Natural killer cell (primary cell): ENCODE measurements at regions not wholly inside any gene's neighbourhood (a gene's known extent, or its start where the extent isn't known, plus 50 kb on each side); places are given as distances from the start of the nearest gene placed in this dataset.
"Not testable (repeated sequence)": the region's sequence is repeated elsewhere in the genome, so short reads cannot be mapped to it uniquely, and the experiment has no call there.

ENCODE experiments used
- ATAC-seq, 3 donors: fragments of 150-1000 bp in 2 of 3; fragments of 200-7000 bp in 1 of 3; cut with Tn5 transposase; 1 replicate in 1 of 3; 2 replicates in 2 of 3; pipeline ENCODE4 v1.10.0; 2021; ENCODE audit warnings: mild to moderate bottlenecking in 2 of 3, moderate library complexity in 2 of 3
- DNase-seq, 2 donors: peaks; one replicate each; pipeline versions ENCODE4 v3.0.0 to v3.0.0-alpha.2; 2013 to 2021; ENCODE audit warnings: mixed read lengths in 1 of 2
- H3K27ac ChIP-seq: one replicate; pipeline ENCODE4 v1.5.1; 2013; ENCODE audit warnings: mild to moderate bottlenecking, low read length
- H3K27me3 ChIP-seq: one replicate; pipeline ENCODE4 v1.6.1; 2013; ENCODE audit warnings: low read length; ENCODE audit not compliant: control insufficient read depth, insufficient read depth
- H3K36me3 ChIP-seq: one replicate; pipeline ENCODE4 v1.6.1; 2013; ENCODE audit warnings: low read length; ENCODE audit not compliant: control insufficient read depth, insufficient read depth
- H3K4me1 ChIP-seq: one replicate; pipeline ENCODE4 v1.6.1; 2013; ENCODE audit warnings: low read length; ENCODE audit not compliant: control insufficient read depth, insufficient read depth
- H3K4me3 ChIP-seq: one replicate; pipeline ENCODE4 v1.5.1; 2013; ENCODE audit warnings: low read length
- H3K9me3 ChIP-seq: one replicate; pipeline ENCODE4 v1.6.1; 2013; ENCODE audit warnings: low read length; ENCODE audit not compliant: control insufficient read depth, insufficient read depth
- H3K27ac Mint-ChIP-seq, 2 donors: one replicate each; pipeline ENCODE4 v1.8.0; 2022; ENCODE audit warnings: mild to moderate bottlenecking in 2 of 2, mixed read lengths in 2 of 2, moderate library complexity in 1 of 2
- H3K27me3 Mint-ChIP-seq, 2 donors: one replicate each; pipeline ENCODE4 v1.8.0; 2022; ENCODE audit warnings: low read depth in 2 of 2, mixed read lengths in 2 of 2
- H3K36me3 Mint-ChIP-seq: one replicate; pipeline ENCODE4 v1.8.0; 2022; ENCODE audit warnings: mixed read lengths
- H3K4me1 Mint-ChIP-seq, 2 donors: one replicate each; pipeline ENCODE4 v1.8.0; 2022; ENCODE audit warnings: mixed read lengths in 2 of 2
- H3K4me3 Mint-ChIP-seq: one replicate; pipeline ENCODE4 v1.8.0; 2022; ENCODE audit warnings: mild to moderate bottlenecking, moderate library complexity, mixed read lengths
- H3K9me3 Mint-ChIP-seq, 2 donors: one replicate each; pipeline ENCODE4 v1.8.0; 2022; ENCODE audit warnings: mixed read lengths in 2 of 2
- CTCF ChIP-seq: fragments of 200-600 bp; IDR thresholded peaks from one replicate; pipeline ENCODE4 v1.8.0; 2022; ENCODE audit warnings: antibody characterized with exemption
- WGBS: methylation state at CpG from one replicate; pipeline ENCODE4 v1.1.7; 2013; ENCODE audit warnings: missing lambda C conversion rate; ENCODE audit not compliant: insufficient coverage; 5-methylcytosine and 5-hydroxymethylcytosine counted together
- intact Hi-C: fragments of 100-400 bp; cut with micrococcal nuclease; formaldehyde crosslinking; loops from one replicate; pipeline ENCODE4 v1.14.2; 2022

GRCh38 chr9:65406625-65407024, 121.6 kb upstream of the FOXD4L5 start:
- not testable (repeated sequence) for H3K27me3 ChIP-seq, H3K27me3 Mint-ChIP-seq

GRCh38 chr9:65405766-65406165, 120.8 kb upstream of the FOXD4L5 start:
- H3K27ac Mint-ChIP-seq, ATAC-seq, H3K27me3 Mint-ChIP-seq, DNase-seq, H3K27ac ChIP-seq, H3K4me3 Mint-ChIP-seq, H3K4me3 ChIP-seq, H3K36me3 ChIP-seq, H3K36me3 Mint-ChIP-seq, H3K4me1 Mint-ChIP-seq, intact Hi-C loops, H3K27me3 ChIP-seq, H3K4me1 ChIP-seq: not testable (repeated sequence)
- peaks cover 12 to 18% of the 10 kb centered on the region in 2 donors for H3K9me3 Mint-ChIP-seq
- 80% methylated on average over 11 of the region's 11 CpGs for WGBS
- H3K9me3 ChIP-seq = peaks cover 50% of the 10 kb centered on the region

More at GRCh38 chr9:65406625-65407024, 121.6 kb upstream of the FOXD4L5 start:
- H3K36me3 Mint-ChIP-seq, H3K27ac ChIP-seq, H3K4me3 ChIP-seq, H3K4me1 Mint-ChIP-seq, DNase-seq, H3K4me1 ChIP-seq, intact Hi-C loops, H3K4me3 Mint-ChIP-seq, ATAC-seq, H3K36me3 ChIP-seq, H3K27ac Mint-ChIP-seq: not testable (repeated sequence)
- H3K9me3 Mint-ChIP-seq = peaks cover 12 to 18% of the 10 kb centered on the region in 2 donors
- peaks cover 50% of the 10 kb centered on the region for H3K9me3 ChIP-seq
- WGBS = 95% methylated on average over 7 of the region's 10 CpGs

- DNase-seq (no peak), ATAC-seq (no peak)
- no peak for TF ChIP-seq CTCF
- Histone ChIP-seq H3K9me3 (peaks cover 46% of the 10 kb centered on the region), H3K4me3 (no peak overlapping the region), H3K4me1 (no peaks in the 10 kb centered on the region), H3K27me3 (no peaks in the 10 kb centered on the region), H3K36me3 (no peaks in the 10 kb centered on the region), H3K27ac (no peak overlapping the region)
- no peak overlapping the region for H3K27ac Mint-ChIP-seq
- intact Hi-C loops = no loop called here
- peaks cover 12 to 21% of the 10 kb centered on the region in 2 donors for H3K9me3 Mint-ChIP-seq
- H3K36me3 Mint-ChIP-seq = no peaks in the 10 kb centered on the region
- no peaks in the 10 kb centered on the region for H3K4me1 Mint-ChIP-seq
- H3K4me3 Mint-ChIP-seq = no peak overlapping the region
- WGBS = 76% methylated on average over 6 of the region's 6 CpGs
- no peaks in the 10 kb centered on the region for H3K27me3 Mint-ChIP-seq
Measured at GRCh38 chr9:65405253-65405652, 120.2 kb upstream of the FOXD4L5 start.

- no peak overlapping the region for H3K4me3 ChIP-seq
- DNase-seq (no peak), ATAC-seq (no peak)
- H3K27me3 ChIP-seq = no peaks in the 10 kb centered on the region
- H3K9me3 ChIP-seq = peaks cover 37% of the 10 kb centered on the region
- H3K4me1 ChIP-seq = no peaks in the 10 kb centered on the region
- Mint-ChIP-seq H3K4me1 (no peaks in the 10 kb centered on the region), H3K9me3 (peaks cover 12 to 18% of the 10 kb centered on the region in 2 donors), H3K36me3 (no peaks in the 10 kb centered on the region), H3K27me3 (no peaks in the 10 kb centered on the region), H3K4me3 (no peak overlapping the region), H3K27ac (no peak overlapping the region)
- no peaks in the 10 kb centered on the region for H3K36me3 ChIP-seq
- no peak for TF ChIP-seq CTCF
- intact Hi-C loops = no loop called here
- H3K27ac ChIP-seq = no peak overlapping the region
- 70% methylated on average over 11 of the region's 11 CpGs for WGBS
Measured at GRCh38 chr9:65404232-65405006, 119.4 kb upstream of the FOXD4L5 start.
